Activated naive CD8-positive, alpha-beta T cell treated with anti-CD3 and anti-CD28 coated beads, Interleukin-2, amount 10 ng/mL, durations not matched to agents 7 days and 5 days (primary cell): ENCODE measurements at regions not wholly inside any gene's neighbourhood (a gene's known extent, or its start where the extent isn't known, plus 50 kb on each side); places are given as distances from the start of the nearest gene placed in this dataset.

ENCODE experiments used
- ATAC-seq: fragments of 150-1000 bp; cut with Tn5 transposase; one replicate; pipeline ENCODE4 v1.10.0; 2021; ENCODE audit warnings: low read depth, moderate library complexity
- POLR2A ChIA-PET: fragments of 350-600 bp; sonication (Branson Sonifier 250); formaldehyde crosslinking; loops from one replicate; lab custom pipeline; 2021; ENCODE audit warnings: antibody characterized with exemption; lab: Charles Lee
- DNase-seq: peaks from one replicate; pipeline ENCODE4 v3.0.0; 2021
- H3K27ac Mint-ChIP-seq: one replicate; pipeline ENCODE4 v1.8.0; 2022; ENCODE audit warnings: mild to moderate bottlenecking, mixed read lengths
- H3K27me3 Mint-ChIP-seq: one replicate; pipeline ENCODE4 v1.8.0; 2022; ENCODE audit warnings: mild to moderate bottlenecking, moderate library complexity, mixed read lengths
- H3K36me3 Mint-ChIP-seq: one replicate; pipeline ENCODE4 v1.8.0; 2021; ENCODE audit warnings: mild to moderate bottlenecking, mixed read lengths
- H3K4me1 Mint-ChIP-seq: one replicate; pipeline ENCODE4 v1.8.0; 2021; ENCODE audit warnings: mixed read lengths
- H3K4me3 Mint-ChIP-seq: one replicate; pipeline ENCODE4 v1.8.0; 2022; ENCODE audit warnings: mild to moderate bottlenecking, moderate library complexity, mixed read lengths
- H3K9me3 Mint-ChIP-seq: one replicate; pipeline ENCODE4 v1.8.0; 2021; ENCODE audit warnings: mixed read lengths

- DNase-seq (no peak), ATAC-seq (no peak)
- POLR2A ChIA-PET = no interaction called here
- Mint-ChIP-seq H3K4me1 (no peaks in the 10 kb centered on the region), H3K9me3 (peaks cover 9% of the 10 kb centered on the region), H3K27me3 (no peaks in the 10 kb centered on the region), H3K4me3 (no peak overlapping the region), H3K27ac (no peak overlapping the region), H3K36me3 (no peaks in the 10 kb centered on the region)
These were observed 561.2 kb upstream of the SGCD start for GRCh38 chr5:155765715-155766114.

- Mint-ChIP-seq H3K4me3 (no peak overlapping the region), H3K9me3 (peaks cover 1% of the 10 kb centered on the region), H3K27me3 (no peaks in the 10 kb centered on the region), H3K27ac (no peak overlapping the region), H3K36me3 (no peaks in the 10 kb centered on the region), H3K4me1 (no peaks in the 10 kb centered on the region)
- DNase-seq (no peak), ATAC-seq (no peak)
- POLR2A ChIA-PET = no interaction called here
These were observed 559.5 kb upstream of the SGCD start for GRCh38 chr5:155767470-155767869.

DNA sequence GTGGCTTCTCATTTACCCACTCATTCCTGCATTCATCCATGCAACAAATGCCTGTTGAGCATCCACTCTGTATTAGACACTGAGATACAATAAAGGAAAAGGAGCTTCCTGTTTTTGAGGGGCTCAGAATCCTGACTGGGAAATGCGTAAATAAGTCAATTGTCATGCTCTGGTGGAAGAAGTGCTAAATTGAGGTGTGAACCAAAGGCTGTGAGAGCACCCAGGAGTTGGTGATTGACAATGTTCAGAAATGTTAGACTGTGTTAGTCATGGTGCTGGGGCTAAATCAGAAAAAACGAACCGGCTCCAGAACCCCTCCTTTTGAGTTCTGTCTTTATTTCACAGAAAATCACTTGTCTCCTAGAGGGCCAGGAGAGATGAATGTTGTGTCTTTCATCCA is 558.6 kb upstream of the SGCD start:
- no peaks in the 10 kb centered on the region for H3K36me3 Mint-ChIP-seq
- no peaks in the 10 kb centered on the region for H3K4me1 Mint-ChIP-seq
- DNase-seq = no peak
- peaks cover 1% of the 10 kb centered on the region for H3K9me3 Mint-ChIP-seq
- POLR2A ChIA-PET = no interaction called here
- no peak overlapping the region for H3K4me3 Mint-ChIP-seq
- H3K27ac Mint-ChIP-seq = no peak overlapping the region
- H3K27me3 Mint-ChIP-seq = no peaks in the 10 kb centered on the region
- ATAC-seq = no peak

DNA sequence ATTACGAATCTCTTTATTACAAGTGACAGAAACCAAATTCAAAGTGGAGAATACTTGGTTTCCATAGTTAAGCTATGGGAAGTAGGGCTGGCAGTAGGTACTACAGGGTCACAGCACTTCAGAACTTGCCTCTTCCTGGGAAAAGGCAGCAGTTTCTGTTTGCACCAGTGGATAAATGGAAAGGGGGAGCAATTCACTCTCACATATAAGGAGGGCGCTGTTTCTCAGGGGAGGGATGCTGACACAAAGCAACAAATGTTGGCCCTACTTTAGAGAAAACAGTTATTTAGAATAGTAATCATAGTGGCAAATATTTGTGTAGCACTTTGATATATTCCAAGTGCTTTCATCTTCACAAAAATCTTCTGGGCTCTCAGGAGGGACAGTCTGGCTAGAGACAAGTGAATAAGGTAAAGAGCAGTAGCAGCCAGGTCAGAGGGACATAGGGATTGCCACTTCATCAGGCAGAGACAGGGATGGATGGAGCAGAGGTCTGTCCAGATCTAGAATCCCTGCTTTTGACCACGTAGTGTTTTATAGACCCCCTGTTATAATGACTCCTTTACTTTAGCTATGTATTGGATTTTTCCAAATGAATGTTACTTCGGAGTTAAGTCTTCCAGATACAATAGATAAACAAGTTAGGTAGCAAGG is 554.8 kb upstream of the SGCD start:
- Mint-ChIP-seq H3K36me3 (no peaks in the 10 kb centered on the region), H3K27ac (no peak overlapping the region), H3K27me3 (no peaks in the 10 kb centered on the region), H3K9me3 (no peaks in the 10 kb centered on the region), H3K4me1 (peaks cover 4% of the 10 kb centered on the region), H3K4me3 (no peak overlapping the region)
- POLR2A ChIA-PET = no interaction called here
- ATAC-seq = no peak
- no peak for DNase-seq

GRCh38 chr5:155773680-155774079 is 553.3 kb upstream of the SGCD start:
- DNase-seq (no peak), ATAC-seq (no peak)
- H3K27me3 Mint-ChIP-seq = no peaks in the 10 kb centered on the region
- H3K4me1 Mint-ChIP-seq = peaks cover 4% of the 10 kb centered on the region
- no peaks in the 10 kb centered on the region for H3K9me3 Mint-ChIP-seq
- no peaks in the 10 kb centered on the region for H3K36me3 Mint-ChIP-seq
- H3K4me3 Mint-ChIP-seq = no peak overlapping the region
- no peak overlapping the region for H3K27ac Mint-ChIP-seq
- POLR2A ChIA-PET = no interaction called here

DNA sequence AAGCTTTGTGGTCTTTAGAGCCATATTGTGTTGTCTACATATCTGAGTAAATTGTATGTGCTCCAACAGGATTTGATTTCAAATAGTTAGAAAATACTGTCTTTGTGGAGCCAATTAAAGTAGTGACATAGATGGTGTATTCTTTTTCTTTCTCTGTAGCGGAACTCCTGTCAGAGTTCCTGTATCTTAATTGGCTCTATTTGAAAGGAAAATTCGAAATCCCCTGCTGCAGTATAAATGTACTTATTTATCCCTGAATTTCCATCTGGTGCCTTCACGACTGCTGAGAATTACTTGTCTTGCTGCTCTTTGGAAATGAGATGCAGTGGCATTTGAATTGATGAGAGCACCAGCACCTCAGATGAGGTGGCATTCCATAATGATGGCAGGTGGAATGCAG is 546.7 kb upstream of the SGCD start:
- ATAC-seq = no peak
- no peak for DNase-seq
- H3K9me3 Mint-ChIP-seq = no peaks in the 10 kb centered on the region
- no peaks in the 10 kb centered on the region for H3K27me3 Mint-ChIP-seq
- H3K27ac Mint-ChIP-seq = no peak overlapping the region
- H3K4me3 Mint-ChIP-seq = no peak overlapping the region
- H3K36me3 Mint-ChIP-seq = no peaks in the 10 kb centered on the region
- no peaks in the 10 kb centered on the region for H3K4me1 Mint-ChIP-seq
- POLR2A ChIA-PET = no interaction called here

DNA sequence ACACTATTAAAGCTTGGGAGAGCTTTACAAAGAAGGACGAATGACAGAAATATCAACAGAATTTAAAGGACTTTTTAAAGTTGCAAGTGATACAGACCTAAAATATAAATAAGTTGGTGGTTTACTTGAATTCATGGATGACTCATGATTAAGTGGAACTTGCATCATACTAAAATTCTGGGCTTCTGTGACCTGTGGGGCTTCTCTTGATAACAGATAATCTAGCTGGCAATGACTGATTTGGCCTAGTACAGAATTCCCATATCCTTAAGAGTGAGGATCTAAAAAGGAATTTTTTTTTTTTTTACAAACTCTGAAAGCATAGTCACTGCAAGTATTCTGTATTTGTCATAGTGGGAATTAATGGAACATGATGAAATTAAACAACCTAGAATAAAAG is 543.7 kb upstream of the SGCD start:
- H3K9me3 Mint-ChIP-seq = no peaks in the 10 kb centered on the region

GRCh38 chr5:155783791-155784190 is 543.2 kb upstream of the SGCD start:
- ATAC-seq (no peak), DNase-seq (no peak)
- Mint-ChIP-seq H3K36me3 (no peaks in the 10 kb centered on the region), H3K4me3 (no peak overlapping the region), H3K9me3 (no peaks in the 10 kb centered on the region), H3K27me3 (no peaks in the 10 kb centered on the region), H3K4me1 (no peaks in the 10 kb centered on the region), H3K27ac (no peak overlapping the region)
- POLR2A ChIA-PET = no interaction called here

More for the DNA sequence above, 543.7 kb upstream of the SGCD start:
- no peak overlapping the region for H3K27ac Mint-ChIP-seq
- no peak for DNase-seq
- ATAC-seq = no peak
- POLR2A ChIA-PET = no interaction called here
- H3K36me3 Mint-ChIP-seq = no peaks in the 10 kb centered on the region
- no peaks in the 10 kb centered on the region for H3K4me1 Mint-ChIP-seq
- H3K27me3 Mint-ChIP-seq = no peaks in the 10 kb centered on the region
- H3K4me3 Mint-ChIP-seq = no peak overlapping the region

DNA sequence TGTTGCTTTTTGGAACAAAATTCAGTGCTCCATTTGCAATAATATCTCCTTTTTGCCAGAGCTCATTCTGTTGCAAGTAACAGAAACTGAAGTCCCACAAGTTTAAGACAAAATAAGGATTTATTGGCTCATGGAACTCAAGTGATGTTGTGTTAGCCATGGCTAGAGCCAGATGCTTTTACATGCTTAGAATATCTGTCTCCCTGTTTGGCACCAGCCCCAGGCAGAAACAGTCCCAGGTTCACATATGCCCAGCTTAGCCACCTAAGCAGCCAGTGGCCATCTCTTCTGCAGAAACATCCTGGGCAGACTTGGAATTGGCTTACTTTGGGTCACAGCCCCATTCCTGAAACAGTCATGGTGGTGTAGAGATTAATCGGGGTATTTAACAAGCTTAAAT is 540.9 kb upstream of the SGCD start:
- ATAC-seq = no peak
- H3K4me1 Mint-ChIP-seq = no peaks in the 10 kb centered on the region
- no peak overlapping the region for H3K27ac Mint-ChIP-seq
- POLR2A ChIA-PET = no interaction called here
- DNase-seq = no peak
- no peaks in the 10 kb centered on the region for H3K9me3 Mint-ChIP-seq
- H3K4me3 Mint-ChIP-seq = no peak overlapping the region
- no peaks in the 10 kb centered on the region for H3K27me3 Mint-ChIP-seq
- no peaks in the 10 kb centered on the region for H3K36me3 Mint-ChIP-seq

DNA sequence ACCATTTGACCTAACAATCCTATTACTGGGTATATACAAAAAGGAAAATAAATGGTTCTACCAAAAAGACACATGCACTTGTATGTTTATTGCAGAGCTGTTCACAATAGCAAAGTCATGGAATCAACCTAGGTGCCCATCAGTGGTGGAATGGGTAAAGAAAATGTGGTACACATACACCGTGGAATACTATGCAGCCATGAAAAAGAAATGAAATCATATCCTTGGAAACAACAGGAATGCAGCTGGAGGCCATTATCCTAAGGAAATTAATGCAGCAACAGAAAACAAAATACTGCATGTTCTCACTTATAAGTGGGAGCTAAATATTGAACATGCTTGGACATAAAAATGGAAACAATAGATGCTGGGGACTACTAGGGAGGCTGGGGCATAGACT is 534.1 kb upstream of the SGCD start:
- H3K9me3 Mint-ChIP-seq = peaks cover 9% of the 10 kb centered on the region
- H3K4me3 Mint-ChIP-seq = no peak overlapping the region
- H3K27ac Mint-ChIP-seq = no peak overlapping the region
- H3K4me1 Mint-ChIP-seq = no peaks in the 10 kb centered on the region
- POLR2A ChIA-PET = no interaction called here
- H3K36me3 Mint-ChIP-seq = no peaks in the 10 kb centered on the region
- DNase-seq (no peak), ATAC-seq (no peak)
- no peaks in the 10 kb centered on the region for H3K27me3 Mint-ChIP-seq

DNA sequence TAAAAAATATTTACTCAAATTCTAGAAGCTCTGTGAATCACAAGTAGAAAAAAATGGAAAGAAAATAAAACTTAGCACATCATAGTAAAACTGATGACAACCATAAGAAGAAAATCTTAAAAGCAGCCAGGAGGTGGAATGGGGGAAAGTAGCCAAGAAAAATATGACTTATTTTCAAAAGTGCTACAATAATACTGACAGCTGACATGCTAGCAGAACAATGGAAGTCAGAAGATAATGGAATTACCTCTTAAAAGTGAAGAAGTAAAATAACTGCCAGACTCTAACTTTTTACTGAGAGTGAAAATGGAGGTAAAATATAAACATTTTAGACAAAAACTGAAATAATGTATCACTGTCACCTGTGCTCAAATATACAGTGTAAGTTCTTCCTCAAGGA is 532.2 kb upstream of the SGCD start:
- Mint-ChIP-seq H3K36me3 (no peaks in the 10 kb centered on the region), H3K27ac (no peak overlapping the region), H3K4me1 (no peaks in the 10 kb centered on the region), H3K27me3 (no peaks in the 10 kb centered on the region), H3K4me3 (no peak overlapping the region), H3K9me3 (peaks cover 9% of the 10 kb centered on the region)
- no peak for DNase-seq
- ATAC-seq = no peak
- POLR2A ChIA-PET = no interaction called here

- Mint-ChIP-seq H3K27ac (no peak overlapping the region), H3K36me3 (no peaks in the 10 kb centered on the region), H3K4me1 (no peaks in the 10 kb centered on the region), H3K4me3 (no peak overlapping the region), H3K27me3 (no peaks in the 10 kb centered on the region), H3K9me3 (peaks cover 4% of the 10 kb centered on the region)
- no peak for DNase-seq
- ATAC-seq = no peak
- POLR2A ChIA-PET = no interaction called here
These were observed 527.7 kb upstream of the SGCD start for GRCh38 chr5:155799308-155799707.

- Mint-ChIP-seq H3K27ac (no peak overlapping the region), H3K27me3 (no peaks in the 10 kb centered on the region), H3K36me3 (no peaks in the 10 kb centered on the region), H3K4me1 (no peaks in the 10 kb centered on the region), H3K9me3 (no peaks in the 10 kb centered on the region), H3K4me3 (no peak overlapping the region)
- ATAC-seq = no peak
- POLR2A ChIA-PET = no interaction called here
- DNase-seq = no peak
These were observed 518.9 kb upstream of the SGCD start for GRCh38 chr5:155807884-155808576.

DNA sequence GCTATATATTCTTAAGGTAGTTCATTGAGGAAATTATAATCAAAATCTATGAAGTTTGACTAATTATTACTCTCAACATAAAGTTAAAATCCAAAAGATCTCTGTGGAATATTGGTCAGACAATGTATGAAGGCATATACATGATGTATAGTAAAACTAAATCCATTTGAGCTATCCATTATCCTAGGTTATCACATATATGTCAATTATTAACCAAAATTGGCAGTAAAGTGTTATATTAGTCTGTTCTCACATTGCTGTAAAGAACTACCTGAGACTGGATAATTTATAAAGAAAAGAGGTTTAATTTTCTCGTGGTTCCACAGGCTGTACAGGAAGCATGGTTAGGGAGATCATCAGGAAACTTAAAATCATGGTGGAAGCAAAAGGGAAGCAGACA is 511.7 kb upstream of the SGCD start:
- H3K4me3 Mint-ChIP-seq = no peak overlapping the region
- H3K4me1 Mint-ChIP-seq = no peaks in the 10 kb centered on the region
- H3K36me3 Mint-ChIP-seq = no peaks in the 10 kb centered on the region
- ATAC-seq (no peak), DNase-seq (no peak)
- H3K9me3 Mint-ChIP-seq = no peaks in the 10 kb centered on the region
- no peak overlapping the region for H3K27ac Mint-ChIP-seq
- POLR2A ChIA-PET = no interaction called here
- H3K27me3 Mint-ChIP-seq = peaks cover 2% of the 10 kb centered on the region
